H9 (cell line): ENCODE measurements at regions not wholly inside any gene's neighbourhood (a gene's known extent, or its start where the extent isn't known, plus 50 kb on each side); places are given as distances from the start of the nearest gene placed in this dataset.

Experiments used
- DNase-seq: peaks from one replicate; pipeline ENCODE4 v3.0.0-alpha.2; 2017
- H2AFZ ChIP-seq: one replicate; pipeline ENCODE4 v1.6.1; 2013; ENCODE audit warnings: mild to moderate bottlenecking, low read length, control low read depth, moderate library complexity
- H2AK5ac ChIP-seq: 2 replicates; pipeline ENCODE4 v1.6.1; 2013; ENCODE audit warnings: low read length, control low read depth, mixed read lengths; ENCODE audit not compliant: insufficient read length
- H2BK120ac ChIP-seq: one replicate; pipeline ENCODE4 v1.6.1; 2013; ENCODE audit warnings: low read depth, mild to moderate bottlenecking, low read length, control low read depth, inconsistent platforms; ENCODE audit not compliant: poor library complexity, severe bottlenecking
- H2BK12ac ChIP-seq: 2 replicates; pipeline ENCODE4 v1.6.1; 2013; ENCODE audit warnings: low read length, control low read depth, mixed read lengths, low read depth; ENCODE audit not compliant: insufficient read length
- H2BK15ac ChIP-seq: 2 replicates; pipeline ENCODE4 v1.6.1; 2013; ENCODE audit warnings: low read depth, low read length, control low read depth
- H2BK20ac ChIP-seq: one replicate; pipeline ENCODE4 v1.6.1; 2013; ENCODE audit warnings: low read depth, mild to moderate bottlenecking, low read length, control low read depth, inconsistent platforms; ENCODE audit not compliant: poor library complexity, severe bottlenecking
- H2BK5ac ChIP-seq: 2 replicates; pipeline ENCODE4 v1.6.1; 2013; ENCODE audit warnings: low read length, control low read depth, mixed read lengths; ENCODE audit not compliant: insufficient read length
- H3K14ac ChIP-seq: 2 replicates; pipeline ENCODE4 v1.6.1; 2013; ENCODE audit warnings: low read length, control low read depth; ENCODE audit not compliant: insufficient read depth
- H3K18ac ChIP-seq: 2 replicates; pipeline ENCODE4 v1.6.1; 2013; ENCODE audit warnings: low read depth, mild to moderate bottlenecking, mixed read lengths, low read length, control low read depth; ENCODE audit not compliant: insufficient read length
- H3K23ac ChIP-seq: 2 replicates; pipeline ENCODE4 v1.6.1; 2013; ENCODE audit warnings: low read length, control low read depth, mixed read lengths, low read depth; ENCODE audit not compliant: insufficient read length
- H3K23me2 ChIP-seq: 2 replicates; pipeline ENCODE4 v1.6.1; 2013; ENCODE audit warnings: low read depth, mild to moderate bottlenecking, mixed read lengths, low read length, control low read depth; ENCODE audit not compliant: insufficient read length, poor library complexity, severe bottlenecking
- H3K27ac ChIP-seq: 2 replicates; pipeline ENCODE4 v1.5.1; 2013; ENCODE audit warnings: low read length, control low read depth, mixed read lengths, low read depth; ENCODE audit not compliant: insufficient read length
- H3K27me3 ChIP-seq: 2 replicates; pipeline ENCODE4 v1.6.1; 2013; ENCODE audit warnings: low read length, control low read depth, inconsistent platforms; ENCODE audit not compliant: insufficient read depth
- H3K4ac ChIP-seq: 2 replicates; pipeline ENCODE4 v1.6.1; 2013; ENCODE audit warnings: low read depth, mild to moderate bottlenecking, control low read depth, inconsistent platforms, low read length, moderate library complexity
- H3K4me1 ChIP-seq: 2 replicates; pipeline ENCODE4 v1.6.1; 2013; ENCODE audit warnings: low read length, control low read depth, inconsistent platforms; ENCODE audit not compliant: insufficient read depth
- H3K4me2 ChIP-seq: 2 replicates; pipeline ENCODE4 v1.6.1; 2013; ENCODE audit warnings: low read length, control low read depth, mixed read lengths; ENCODE audit not compliant: insufficient read length, insufficient read depth
- H3K56ac ChIP-seq: 2 replicates; pipeline ENCODE4 v1.6.1; 2013; ENCODE audit warnings: low read depth, mild to moderate bottlenecking, mixed read lengths, low read length, control low read depth; ENCODE audit not compliant: insufficient read length
- H3K79me1 ChIP-seq: 2 replicates; pipeline ENCODE4 v1.6.1; 2013; ENCODE audit warnings: low read depth, mild to moderate bottlenecking, moderate library complexity, low read length, control low read depth, inconsistent platforms; ENCODE audit not compliant: insufficient read depth, poor library complexity, severe bottlenecking
- H3K79me2 ChIP-seq: 2 replicates; pipeline ENCODE4 v1.6.1; 2013; ENCODE audit warnings: low read length, control low read depth, inconsistent platforms; ENCODE audit not compliant: insufficient read depth
- H3K9ac ChIP-seq: 2 replicates; pipeline ENCODE4 v1.6.1; 2013; ENCODE audit warnings: low read length, control low read depth, mixed read lengths; ENCODE audit not compliant: insufficient read length; ENCODE audit errors: extremely low read depth
- H3K9me3 ChIP-seq: one replicate; pipeline ENCODE4 v1.6.1; 2013; ENCODE audit warnings: low read depth, low read length, inconsistent platforms; ENCODE audit not compliant: control insufficient read depth
- H3T11ph ChIP-seq: one replicate; pipeline ENCODE4 v1.6.1; 2013; ENCODE audit warnings: mild to moderate bottlenecking, low read length, control low read depth, inconsistent platforms
- H4K20me1 ChIP-seq: one replicate; pipeline ENCODE4 v1.6.1; 2013; ENCODE audit not compliant: control insufficient read depth, insufficient read length, insufficient read depth
- H4K5ac ChIP-seq: 2 replicates; pipeline ENCODE4 v1.6.1; 2013; ENCODE audit warnings: low read depth, mild to moderate bottlenecking, mixed read lengths, low read length, control low read depth; ENCODE audit not compliant: insufficient read length
- H4K8ac ChIP-seq: replicated peaks from 2 replicates; pipeline ENCODE4 v1.6.1; 2013; ENCODE audit warnings: low read length, control low read depth, mixed read lengths, low read depth; ENCODE audit not compliant: insufficient read length
- H4K91ac ChIP-seq: 2 replicates; pipeline ENCODE4 v1.6.1; 2013; ENCODE audit warnings: low read depth, mild to moderate bottlenecking, moderate library complexity, mixed read lengths, low read length, control low read depth; ENCODE audit not compliant: insufficient read length
- H3K27ac Mint-ChIP-seq, 3 experiments: 2 replicates in 2 of 3; 3 replicates in 1 of 3; pipeline ENCODE4 v1.8.0; 2020 to 2021; ENCODE audit warnings: mixed read lengths in 3 of 3, mild to moderate bottlenecking in 1 of 3, moderate library complexity in 1 of 3
- H3K27me3 Mint-ChIP-seq: 2 replicates; pipeline ENCODE4 v1.8.0; 2021; ENCODE audit warnings: low read depth, mild to moderate bottlenecking, moderate library complexity, mixed read lengths
- H3K36me3 Mint-ChIP-seq, 3 experiments: 2 replicates in 2 of 3; 3 replicates in 1 of 3; pipeline ENCODE4 v1.8.0; 2020 to 2021; ENCODE audit warnings: low read depth in 3 of 3, mixed read lengths in 3 of 3; ENCODE audit not compliant: insufficient read depth in 1 of 3
- H3K4me1 Mint-ChIP-seq, 2 experiments: 2 replicates each; pipeline ENCODE4 v1.8.0; 2020; ENCODE audit warnings: mixed read lengths in 2 of 2
- H3K4me3 Mint-ChIP-seq, 2 experiments: 2 replicates in 1 of 2; 3 replicates in 1 of 2; pipeline ENCODE4 v1.8.0; 2020 to 2021; ENCODE audit warnings: mild to moderate bottlenecking in 2 of 2, mixed read lengths in 2 of 2, moderate library complexity in 1 of 2
- H3K9me3 Mint-ChIP-seq, 2 experiments: 2 replicates in 1 of 2; 3 replicates in 1 of 2; pipeline ENCODE4 v1.8.0; 2020; ENCODE audit warnings: mild to moderate bottlenecking in 2 of 2, mixed read lengths in 2 of 2, moderate library complexity in 1 of 2
- CTCF ChIP-seq: fragments of 200-600 bp; sonication (generic); conservative IDR thresholded peaks from 3 replicates; pipeline ENCODE4 v1.8.0; 2021; ENCODE audit warnings: antibody characterized with exemption, mild to moderate bottlenecking
- WGBS: extraction: QIAGEN DNeasy Blood & Tissue Kit; methylation state at CpG from one replicate; pipeline ENCODE4 v1.1.7; 2013; ENCODE audit warnings: missing lambda C conversion rate, low lambda C conversion rate, mixed read lengths; ENCODE audit not compliant: insufficient read length; ENCODE audit errors: extremely low coverage; 5-methylcytosine and 5-hydroxymethylcytosine counted together

- H3K36me3 Mint-ChIP-seq, result no peaks in the 10 kb centered on the region; a peak in 1 of 7 replicates
- H3K4me3 Mint-ChIP-seq, result no peak overlapping the region
- Histone ChIP-seq H3K4me2 (no peak overlapping the region), H3K27me3 (no peaks in the 10 kb centered on the region), H3K79me2 (no peaks in the 10 kb centered on the region), H3K4me1 (no peaks in the 10 kb centered on the region), H3K56ac (no peak overlapping the region), H3K27ac (no peak overlapping the region), H4K91ac (no peak overlapping the region), H3K9ac (no peak overlapping the region), H2BK5ac (no peak overlapping the region), H2AK5ac (no peak overlapping the region), H3K14ac (no peak overlapping the region), H3K4ac (no peak overlapping the region), H3K23me2 (no peaks in the 10 kb centered on the region), H3K18ac (no peak overlapping the region), H3K9me3 (no peaks in the 10 kb centered on the region), H2BK20ac (no peak overlapping the region), H2BK15ac (no peak overlapping the region), H4K5ac (no peak overlapping the region), H2BK12ac (no peak overlapping the region), H3K79me1 (no peaks in the 10 kb centered on the region), H3T11ph (no peak overlapping the region), H2BK120ac (no peak overlapping the region), H2AFZ (no peak overlapping the region), H4K8ac (no peak overlapping the region), H4K20me1 (no peaks in the 10 kb centered on the region), H3K23ac (no peak overlapping the region)
- no peaks in the 10 kb centered on the region for H3K4me1 Mint-ChIP-seq
- no CpG with 5 or more reads among the region's 1 CpG for WGBS
- no peak for DNase-seq
- no peak overlapping the region for H3K27ac Mint-ChIP-seq
- no peaks in the 10 kb centered on the region for H3K27me3 Mint-ChIP-seq
- peaks cover 0 to 4% of the 10 kb centered on the region in 2 experiments; a peak in 2 of 5 replicates for H3K9me3 Mint-ChIP-seq
- TF ChIP-seq CTCF, result no peak
Measured at GRCh38 chr5:54367844-54368243, 57.5 kb upstream of the ARL15 start.
